DOHH2 (cell line): ENCODE measurements at regions not wholly inside any gene's neighbourhood (a gene's known extent, or its start where the extent isn't known, plus 50 kb on each side); places are given as distances from the start of the nearest gene placed in this dataset.

Source experiments
- H3F3A ChIP-seq: fragments of 200-600 bp; sonication (generic), shearing (Covaris generic); 2 replicates; pipeline ENCODE4 v1.6.0; 2016; ENCODE audit warnings: antibody characterized with exemption, mild to moderate bottlenecking; ENCODE audit not compliant: control insufficient read depth, insufficient read depth
- H3K27ac ChIP-seq: fragments of 200-600 bp; sonication (generic); 2 replicates; pipeline ENCODE4 v1.5.1; 2014; ENCODE audit warnings: low read depth, mild to moderate bottlenecking, low read length, moderate library complexity
- H3K27me3 ChIP-seq: fragments of 200-600 bp; sonication (generic); 2 replicates; pipeline ENCODE4 v1.6.1; 2014; ENCODE audit warnings: mild to moderate bottlenecking, low read length, mixed read lengths; ENCODE audit not compliant: control insufficient read depth
- H3K36me3 ChIP-seq: fragments of 200-600 bp; sonication (generic); 2 replicates; pipeline ENCODE4 v1.6.1; 2014; ENCODE audit warnings: mild to moderate bottlenecking, low read length, moderate library complexity, mixed read lengths; ENCODE audit not compliant: control insufficient read depth
- H3K4me1 ChIP-seq: fragments of 200-600 bp; sonication (generic); 2 replicates; pipeline ENCODE4 v1.6.1; 2014; ENCODE audit warnings: mild to moderate bottlenecking, low read length, mixed read lengths; ENCODE audit not compliant: control insufficient read depth
- H3K4me2 ChIP-seq: fragments of 200-600 bp; sonication (generic); 2 replicates; pipeline ENCODE4 v1.6.0; 2014; ENCODE audit warnings: mild to moderate bottlenecking, low read length, moderate library complexity
- H3K4me3 ChIP-seq: fragments of 200-600 bp; sonication (generic); 2 replicates; pipeline ENCODE4 v1.5.1; 2014; ENCODE audit warnings: mild to moderate bottlenecking, low read length, mixed read lengths
- H3K79me2 ChIP-seq: fragments of 200-600 bp; sonication (generic); 2 replicates; pipeline ENCODE4 v1.6.1; 2014; ENCODE audit warnings: mild to moderate bottlenecking, low read length, mixed read lengths; ENCODE audit not compliant: control insufficient read depth
- H3K9me2 ChIP-seq: fragments of 200-600 bp; sonication (generic); replicated peaks from 2 replicates; pipeline ENCODE4 v1.6.1; 2014; ENCODE audit warnings: mild to moderate bottlenecking, low read length, mixed read lengths; ENCODE audit not compliant: control insufficient read depth
- H3K9me3 ChIP-seq: fragments of 200-600 bp; sonication (generic); 2 replicates; pipeline ENCODE4 v1.6.1; 2014; ENCODE audit warnings: antibody characterized with exemption, low read length, mixed read lengths; ENCODE audit not compliant: control insufficient read depth, insufficient read depth
- H4K20me1 ChIP-seq: fragments of 200-600 bp; sonication (generic); 2 replicates; pipeline ENCODE4 v1.6.0; 2014; ENCODE audit warnings: low read depth, mild to moderate bottlenecking, antibody characterized with exemption, low read length, moderate library complexity; ENCODE audit not compliant: control insufficient read depth, insufficient read depth
- CTCF ChIP-seq: fragments of 200-600 bp; sonication (generic); IDR thresholded peaks from one replicate; pipeline ENCODE4 v1.5.1; 2014; ENCODE audit warnings: antibody characterized with exemption, mild to moderate bottlenecking, low read depth, low read length; ENCODE audit not compliant: poor library complexity, severe bottlenecking
- EZH2phosphoT487 ChIP-seq: fragments of 200-600 bp; sonication (generic); IDR thresholded peaks from 2 replicates; pipeline ENCODE4 v1.6.1; 2017; ENCODE audit warnings: borderline replicate concordance, mild to moderate bottlenecking, antibody characterized with exemption, low read length, moderate library complexity, mixed read lengths

DNA sequence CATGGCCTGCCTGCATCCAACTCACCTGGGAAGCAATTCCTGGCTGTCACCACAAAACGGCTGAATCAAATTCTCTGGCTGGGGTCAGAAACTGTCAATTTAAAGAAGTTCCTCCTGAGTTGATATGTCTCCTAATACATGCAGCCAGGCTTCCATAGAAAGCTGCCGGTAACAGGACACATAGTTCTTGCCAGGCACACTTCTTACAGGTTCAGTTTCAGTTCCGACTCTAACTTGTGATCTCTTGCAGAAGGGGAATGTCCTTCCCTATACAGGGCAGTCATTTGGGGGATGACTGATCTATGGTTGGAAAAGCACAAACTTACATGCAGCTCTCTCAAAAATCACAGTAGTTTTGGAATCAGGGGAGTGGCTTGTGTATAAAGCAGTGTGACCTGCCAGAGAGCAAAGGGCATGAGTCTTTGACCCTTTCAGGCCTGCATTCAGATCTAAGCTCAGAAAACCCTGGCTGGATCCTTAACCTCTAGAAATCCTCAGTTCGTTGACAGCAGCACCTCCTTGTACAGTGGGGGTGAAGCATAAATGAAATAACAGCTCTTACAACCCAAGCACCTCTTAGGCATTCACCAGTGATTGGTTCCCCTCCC, 195.6 kb downstream of the SCP2D1 start:
- H3K79me2 ChIP-seq, result no peaks in the 10 kb centered on the region

GRCh38 chr20:19012676-19013075, 199.1 kb downstream of the SCP2D1 start:
- H3F3A ChIP-seq, result no peaks in the 10 kb centered on the region
- H3K9me3 ChIP-seq, result no peaks in the 10 kb centered on the region
- no peak overlapping the region for H3K4me3 ChIP-seq
- no peak overlapping the region for H3K4me2 ChIP-seq
- no peak overlapping the region for H3K27ac ChIP-seq
- H3K36me3 ChIP-seq, result no peaks in the 10 kb centered on the region
- H3K9me2 ChIP-seq, result no peaks in the 10 kb centered on the region
- H3K79me2 ChIP-seq, result no peaks in the 10 kb centered on the region
- no peaks in the 10 kb centered on the region for H3K27me3 ChIP-seq
- no peaks in the 10 kb centered on the region for H4K20me1 ChIP-seq
- no peaks in the 10 kb centered on the region for H3K4me1 ChIP-seq
- TF ChIP-seq CTCF (no peak), EZH2phosphoT487 (no peak)

More for the DNA sequence above, 195.6 kb downstream of the SCP2D1 start:
- Histone ChIP-seq H3K27ac (no peak overlapping the region), H4K20me1 (no peaks in the 10 kb centered on the region), H3K36me3 (no peaks in the 10 kb centered on the region), H3K9me3 (no peaks in the 10 kb centered on the region), H3K4me1 (no peaks in the 10 kb centered on the region), H3K9me2 (no peaks in the 10 kb centered on the region), H3K4me2 (no peak overlapping the region), H3F3A (no peaks in the 10 kb centered on the region), H3K4me3 (no peak overlapping the region), H3K27me3 (no peaks in the 10 kb centered on the region)
- TF ChIP-seq CTCF, result no peak
- no peak for TF ChIP-seq EZH2phosphoT487

GRCh38 chr20:19013907-19014306, 198.5 kb upstream of the SLC24A3 start:
- no peak for TF ChIP-seq CTCF
- no peaks in the 10 kb centered on the region for H3K9me2 ChIP-seq
- H3K79me2 ChIP-seq, result no peaks in the 10 kb centered on the region
- no peaks in the 10 kb centered on the region for H4K20me1 ChIP-seq
- H3K36me3 ChIP-seq, result no peaks in the 10 kb centered on the region
- no peaks in the 10 kb centered on the region for H3F3A ChIP-seq
- no peak overlapping the region for H3K4me3 ChIP-seq
- H3K27ac ChIP-seq, result no peak overlapping the region
- no peaks in the 10 kb centered on the region for H3K9me3 ChIP-seq
- no peak overlapping the region for H3K4me2 ChIP-seq
- no peaks in the 10 kb centered on the region for H3K27me3 ChIP-seq
- H3K4me1 ChIP-seq, result no peaks in the 10 kb centered on the region
